ENCODE measurements at regions not wholly inside any gene's neighbourhood (a gene's known extent, or its start where the extent isn't known, plus 50 kb on each side); places are given as distances from the start of the nearest gene placed in this dataset.

DNA sequence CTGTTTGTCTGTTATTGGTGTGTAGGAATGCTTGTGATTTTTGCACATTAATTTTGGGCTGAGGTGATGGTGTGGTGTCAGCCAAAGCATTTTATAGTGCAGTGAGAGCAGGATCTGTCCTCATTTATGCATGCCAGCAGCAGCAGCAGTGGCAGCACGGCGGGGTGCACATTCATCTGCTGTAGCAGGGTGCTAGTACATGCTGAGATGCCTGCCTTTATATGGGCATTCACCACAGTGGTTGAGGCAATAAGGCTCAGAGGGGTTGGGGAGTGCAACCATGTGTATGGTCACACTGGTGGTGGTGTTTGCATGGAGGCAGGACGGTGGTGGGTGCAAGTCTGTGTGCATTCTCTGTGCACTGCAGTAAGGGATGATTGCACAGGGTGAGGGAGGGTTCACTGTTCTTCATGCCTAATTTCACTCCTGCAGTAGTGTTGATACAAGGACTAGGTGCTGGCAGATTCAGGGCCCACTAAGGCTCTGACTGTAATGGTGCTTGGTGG lies 129.3 kb upstream of the SYNCRIP start:
- Histone ChIP-seq H3K27me3 (no peaks in the 10 kb centered on the region), H3K4me3 (no peak overlapping the region), H3K27ac (no peak overlapping the region), H3K36me3 (no peaks in the 10 kb centered on the region), H3K4me1 (no peaks in the 10 kb centered on the region), H3K9me3 (peaks cover 0 to 3% (median 0%) of the 10 kb centered on the region in 12 donors)
- DNase-seq (no peak), ATAC-seq (no peak)
- TF ChIP-seq, protein P1, sequence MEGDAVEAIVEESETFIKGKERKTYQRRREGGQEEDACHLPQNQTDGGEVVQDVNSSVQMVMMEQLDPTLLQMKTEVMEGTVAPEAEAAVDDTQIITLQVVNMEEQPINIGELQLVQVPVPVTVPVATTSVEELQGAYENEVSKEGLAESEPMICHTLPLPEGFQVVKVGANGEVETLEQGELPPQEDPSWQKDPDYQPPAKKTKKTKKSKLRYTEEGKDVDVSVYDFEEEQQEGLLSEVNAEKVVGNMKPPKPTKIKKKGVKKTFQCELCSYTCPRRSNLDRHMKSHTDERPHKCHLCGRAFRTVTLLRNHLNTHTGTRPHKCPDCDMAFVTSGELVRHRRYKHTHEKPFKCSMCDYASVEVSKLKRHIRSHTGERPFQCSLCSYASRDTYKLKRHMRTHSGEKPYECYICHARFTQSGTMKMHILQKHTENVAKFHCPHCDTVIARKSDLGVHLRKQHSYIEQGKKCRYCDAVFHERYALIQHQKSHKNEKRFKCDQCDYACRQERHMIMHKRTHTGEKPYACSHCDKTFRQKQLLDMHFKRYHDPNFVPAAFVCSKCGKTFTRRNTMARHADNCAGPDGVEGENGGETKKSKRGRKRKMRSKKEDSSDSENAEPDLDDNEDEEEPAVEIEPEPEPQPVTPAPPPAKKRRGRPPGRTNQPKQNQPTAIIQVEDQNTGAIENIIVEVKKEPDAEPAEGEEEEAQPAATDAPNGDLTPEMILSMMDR (IDR thresholded peaks at IDR 0.05) = no peak
- no peak for TF ChIP-seq POLR2A (IDR thresholded peaks at IDR 0.05)
- WGBS, 4 donors = 68 to 80% (median 74%) methylated on average over 3 of the region's 3 CpGs
- intact Hi-C loops (cut with DNase I) = no loop called here

DNA sequence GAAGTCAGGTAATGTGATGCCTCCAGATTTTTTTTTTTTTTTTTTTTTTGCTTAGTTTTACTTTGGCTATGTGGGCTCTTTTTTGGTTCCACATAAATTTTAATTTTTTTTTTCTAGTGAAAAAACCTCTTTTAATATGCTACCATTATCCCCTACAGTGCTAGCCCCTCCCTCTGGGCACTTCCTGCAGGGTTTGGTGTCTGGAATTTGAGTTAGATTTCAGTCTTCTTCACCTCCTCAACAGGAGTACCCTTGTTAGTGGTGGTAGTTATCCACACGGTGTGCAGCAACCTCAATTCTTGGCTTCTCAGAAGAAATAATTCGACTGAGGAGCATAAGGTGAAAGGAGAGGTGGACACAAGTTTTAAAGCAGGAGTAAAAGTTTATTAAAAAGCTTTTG lies 128.8 kb upstream of the SYNCRIP start:
- no peak for DNase-seq
- WGBS, 4 donors = 65 to 72% (median 69%) methylated on average over 2 of the region's 2 CpGs
- Histone ChIP-seq H3K27me3 (no peaks in the 10 kb centered on the region), H3K9me3 (no peaks in the 10 kb centered on the region), H3K4me1 (no peaks in the 10 kb centered on the region), H3K27ac (no peak overlapping the region), H3K36me3 (no peaks in the 10 kb centered on the region), H3K4me3 (no peak overlapping the region)
- ATAC-seq = no peak
- intact Hi-C loops (cut with DNase I) = no loop called here
- no peak for TF ChIP-seq POLR2A (IDR thresholded peaks at IDR 0.05)

DNA sequence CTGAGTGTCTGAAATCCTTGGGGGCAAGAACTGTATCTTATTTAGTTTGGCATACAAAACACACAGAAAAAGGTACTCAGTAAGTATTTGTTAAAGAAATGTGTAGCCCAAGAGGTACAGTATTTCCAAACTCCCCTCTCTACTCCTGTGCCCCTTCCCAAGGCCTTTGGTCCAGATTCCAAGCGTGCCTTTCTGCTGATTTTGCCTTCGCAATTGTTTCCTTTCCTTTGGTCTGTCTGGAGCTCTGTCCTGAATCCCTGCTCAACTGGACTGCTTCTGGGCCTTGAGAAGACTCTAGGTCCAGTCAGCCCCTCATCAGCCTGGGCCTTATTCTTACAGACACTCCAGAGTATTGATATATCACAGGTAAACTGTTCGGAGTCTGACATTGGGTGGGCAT lies 122.2 kb upstream of the SYNCRIP start:
- H3K4me3 ChIP-seq = no peak overlapping the region
- 84 to 92% (median 88%) methylated on average over 3 of the region's 3 CpGs for WGBS, 4 donors
- no peaks in the 10 kb centered on the region for H3K9me3 ChIP-seq
- H3K27ac ChIP-seq = no peak overlapping the region
- intact Hi-C loops (cut with DNase I) = loop anchor here in 2 of 10 donors (10.0 kb wide), 1 partner anchor 1090 kb away; no protein-coding TSS in a partner anchor
- no peaks in the 10 kb centered on the region for H3K36me3 ChIP-seq
- no peak for TF ChIP-seq POLR2A (IDR thresholded peaks at IDR 0.05)
- TF ChIP-seq, protein P1 (IDR thresholded peaks at IDR 0.05) = no peak
- no peaks in the 10 kb centered on the region for H3K4me1 ChIP-seq
- no peaks in the 10 kb centered on the region for H3K27me3 ChIP-seq
- ATAC-seq (no peak), DNase-seq (no peak)

DNA sequence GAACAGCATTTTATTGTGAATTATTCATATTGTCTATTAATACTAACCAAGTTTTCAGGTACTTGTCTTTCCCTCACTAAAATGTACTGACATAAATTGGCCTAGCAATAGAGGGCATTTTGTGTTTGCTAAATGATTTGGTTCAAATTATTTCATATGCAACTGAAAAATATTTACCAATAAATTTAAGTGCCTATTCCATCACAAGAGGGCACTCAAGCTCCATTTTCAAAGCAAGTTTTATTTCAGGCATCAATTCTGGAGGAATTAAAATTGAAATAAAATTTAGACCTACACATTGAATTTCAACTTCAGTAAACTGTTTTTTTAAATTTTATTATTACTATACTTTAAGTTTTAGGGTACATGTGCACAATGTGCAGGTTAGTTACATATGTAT lies 114.3 kb upstream of the SYNCRIP start:
- Histone ChIP-seq H3K36me3 (no peaks in the 10 kb centered on the region), H3K9me3 (no peaks in the 10 kb centered on the region), H3K27ac (no peak overlapping the region), H3K27me3 (no peaks in the 10 kb centered on the region), H3K4me1 (no peaks in the 10 kb centered on the region), H3K4me3 (no peak overlapping the region)
- TF ChIP-seq, protein P1 (IDR thresholded peaks at IDR 0.05) = peak; percentile 18 to 56 (median 41)
- no peak for TF ChIP-seq POLR2A (IDR thresholded peaks at IDR 0.05)
- DNase-seq = no peak
- ATAC-seq = no peak
- intact Hi-C loops (cut with DNase I) = loop anchor here in 6 of 10 donors (2.0 to 10.0 kb wide), 5 partner anchors 418 to 1178 kb away; partner anchors contain the start of gene HTR1E (in 2 of the 6)

DNA sequence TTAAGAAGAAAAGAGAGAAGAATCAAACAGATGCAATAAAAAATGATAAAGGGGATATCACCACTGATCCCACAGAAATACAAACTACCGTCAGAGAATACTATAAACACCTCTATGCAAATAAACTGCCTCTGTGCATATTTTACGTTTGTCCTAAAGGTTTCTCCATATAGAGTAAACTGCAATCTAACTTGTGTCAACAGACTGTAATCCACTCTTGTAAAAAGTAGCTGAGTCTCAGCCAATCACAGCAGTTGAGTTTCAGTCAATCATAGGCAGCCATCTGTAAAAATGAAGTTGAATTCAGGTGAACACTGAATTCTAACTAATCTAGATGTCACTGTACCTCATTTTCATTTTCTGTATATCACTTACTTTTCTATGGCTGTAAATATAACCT lies 112.2 kb upstream of the SYNCRIP start:
- ATAC-seq (no peak), DNase-seq (no peak)
- Histone ChIP-seq H3K9me3 (no peaks in the 10 kb centered on the region), H3K27ac (no peak overlapping the region), H3K36me3 (no peaks in the 10 kb centered on the region), H3K27me3 (no peaks in the 10 kb centered on the region), H3K4me3 (no peak overlapping the region), H3K4me1 (no peaks in the 10 kb centered on the region)
- WGBS, 4 donors = 53 to 61% (median 59%) methylated on average over 2 of the region's 2 CpGs
- intact Hi-C loops (cut with DNase I) = loop anchor here in 6 of 10 donors (5.0 to 10.0 kb wide), 4 partner anchors 420 to 1180 kb away; partner anchors contain the start of gene HTR1E (in 2 of the 6)
- no peak for TF ChIP-seq POLR2A (IDR thresholded peaks at IDR 0.05)
- TF ChIP-seq, protein P1 (IDR thresholded peaks at IDR 0.05) = no peak
